ENCODE measurements at regions not wholly inside any gene's neighbourhood (a gene's known extent, or its start where the extent isn't known, plus 50 kb on each side); places are given as distances from the start of the nearest gene placed in this dataset.
"Not testable (repeated sequence)": the region's sequence is repeated elsewhere in the genome, so short reads cannot be mapped to it uniquely, and the experiment has no call there.

GRCh38 chr18:1542230-1542774, 637.6 kb downstream of the ADCYAP1 start:
- Mint-ChIP-seq H3K27me3 (ENCODE audit: low read depth in 3 of 3) (peaks cover 0 to 2% (median 2%) of the 10 kb centered on the region in 3 donors), H3K4me3 (no peak overlapping the region), H3K27ac (no peak overlapping the region), H3K36me3 (no peaks in the 10 kb centered on the region), H3K9me3 (peaks cover 0 to 13% (median 6%) of the 10 kb centered on the region in 6 donors), H3K4me1 (no peaks in the 10 kb centered on the region)
- no peak for DNase-seq

- Mint-ChIP-seq H3K4me3 (no peak overlapping the region), H3K4me1 (no peaks in the 10 kb centered on the region), H3K27ac (no peak overlapping the region), H3K36me3 (no peaks in the 10 kb centered on the region), H3K9me3 (peaks cover 0 to 17% (median 8%) of the 10 kb centered on the region in 6 donors), H3K27me3 (ENCODE audit: low read depth in 3 of 3) (peaks cover 0 to 2% (median 2%) of the 10 kb centered on the region in 3 donors)
- no peak for DNase-seq
Measured at GRCh38 chr18:1544016-1544415, 639.3 kb downstream of the ADCYAP1 start.

DNA sequence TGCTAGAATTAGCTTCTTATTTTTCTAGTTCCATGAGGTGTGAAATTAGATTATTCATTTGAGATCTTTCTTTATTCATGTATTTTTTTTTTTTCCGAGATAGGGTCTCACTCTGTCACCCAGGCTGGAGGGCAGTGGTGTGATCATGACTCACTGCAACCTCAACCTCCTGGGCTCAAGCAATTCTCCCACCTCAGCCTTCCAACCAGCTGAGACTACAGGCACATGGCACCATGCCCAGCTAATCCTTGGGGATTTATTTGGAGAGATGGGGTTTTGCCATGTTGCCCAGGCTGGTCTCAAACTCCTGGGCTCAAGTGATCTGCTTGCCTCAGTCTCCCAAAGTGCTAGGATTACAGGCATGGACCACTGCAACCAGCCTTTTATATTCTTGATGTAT, 653.0 kb downstream of the ADCYAP1 start:
- not testable (repeated sequence) for H3K27me3 Mint-ChIP-seq (ENCODE audit: low read depth in 3 of 3); H3K36me3 Mint-ChIP-seq; H3K27ac Mint-ChIP-seq; DNase-seq; H3K4me3 Mint-ChIP-seq; H3K4me1 Mint-ChIP-seq
- H3K9me3 Mint-ChIP-seq: peaks cover 3 to 12% (median 7%) of the 10 kb centered on the region in 6 donors

- no peak overlapping the region for H3K4me3 Mint-ChIP-seq
- DNase-seq: no peak
- no peaks in the 10 kb centered on the region for H3K36me3 Mint-ChIP-seq
- H3K4me1 Mint-ChIP-seq: no peaks in the 10 kb centered on the region
- peaks cover 3 to 18% (median 7%) of the 10 kb centered on the region in 6 donors for H3K9me3 Mint-ChIP-seq
- H3K27ac Mint-ChIP-seq: no peak overlapping the region
- peaks cover 0 to 3% (median 2%) of the 10 kb centered on the region in 3 donors for H3K27me3 Mint-ChIP-seq (ENCODE audit: low read depth in 3 of 3)
Measured at GRCh38 chr18:1559563-1559962, 654.9 kb downstream of the ADCYAP1 start.

DNA sequence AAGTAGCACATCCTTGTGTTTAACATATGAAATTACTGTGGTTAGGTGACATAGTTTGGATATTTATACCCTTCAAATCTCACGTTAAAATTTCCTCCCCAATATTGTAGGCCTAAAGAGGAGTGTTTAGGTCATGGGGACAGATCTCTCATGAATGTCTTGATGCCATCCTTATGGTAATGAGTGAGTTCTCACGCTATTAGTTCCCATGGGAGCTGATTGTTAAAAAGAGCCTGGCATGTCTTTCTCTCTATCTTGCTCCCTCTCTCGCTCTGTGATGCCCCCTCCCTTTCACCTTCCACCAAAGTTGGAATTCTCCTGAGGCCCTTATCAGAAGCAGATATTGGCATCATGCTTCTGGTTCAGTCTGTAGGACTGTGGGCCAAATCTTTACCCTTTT, 660.1 kb downstream of the ADCYAP1 start:
- Mint-ChIP-seq H3K4me1 (no peaks in the 10 kb centered on the region), H3K4me3 (no peak overlapping the region), H3K36me3 (no peaks in the 10 kb centered on the region), H3K27me3 (ENCODE audit: low read depth in 3 of 3) (peaks cover 0 to 3% (median 2%) of the 10 kb centered on the region in 3 donors), H3K9me3 (peaks cover 0 to 8% (median under 1%) of the 10 kb centered on the region in 6 donors), H3K27ac (no peak overlapping the region)
- DNase-seq: no peak

DNA sequence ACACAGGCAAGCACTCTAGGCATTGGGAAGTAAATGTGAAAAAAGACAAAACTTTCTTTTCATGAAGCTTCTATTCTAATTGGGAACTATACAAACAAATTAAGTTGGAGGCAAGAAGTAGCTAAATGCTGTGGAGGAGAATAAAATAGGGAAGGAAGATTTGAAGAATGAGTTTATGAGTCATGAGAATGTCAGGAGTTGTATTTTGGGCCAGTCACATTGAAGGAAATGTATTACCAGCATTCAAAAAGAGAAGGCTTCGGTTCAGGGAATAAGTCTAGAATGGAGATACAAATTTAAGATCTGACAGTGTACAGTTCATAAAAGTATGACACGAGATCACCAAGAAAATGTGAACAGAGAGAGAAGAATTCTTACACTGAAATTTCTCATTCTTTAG, 666.5 kb downstream of the ADCYAP1 start:
- no peak for DNase-seq
- Mint-ChIP-seq H3K36me3 (no peaks in the 10 kb centered on the region), H3K4me1 (no peaks in the 10 kb centered on the region), H3K27me3 (ENCODE audit: low read depth in 3 of 3) (peaks cover 0 to 1% (median 0%) of the 10 kb centered on the region in 3 donors), H3K4me3 (no peak overlapping the region), H3K27ac (no peak overlapping the region), H3K9me3 (peaks cover 0 to 6% (median 2%) of the 10 kb centered on the region in 6 donors)

GRCh38 chr18:1573732-1574131, 669.1 kb downstream of the ADCYAP1 start:
- Mint-ChIP-seq H3K27ac (no peak overlapping the region), H3K36me3 (no peaks in the 10 kb centered on the region), H3K4me1 (no peaks in the 10 kb centered on the region), H3K4me3 (no peak overlapping the region), H3K9me3 (peaks cover 0 to 6% (median under 1%) of the 10 kb centered on the region in 6 donors), H3K27me3 (ENCODE audit: low read depth in 3 of 3) (peaks cover 0 to 1% (median 0%) of the 10 kb centered on the region in 3 donors)
- no peak for DNase-seq

- H3K4me3 Mint-ChIP-seq: no peak overlapping the region
- no peaks in the 10 kb centered on the region for H3K4me1 Mint-ChIP-seq
- no peak overlapping the region for H3K27ac Mint-ChIP-seq
- H3K36me3 Mint-ChIP-seq: no peaks in the 10 kb centered on the region
- H3K27me3 Mint-ChIP-seq (ENCODE audit: low read depth in 3 of 3): peaks cover 0 to 1% (median 0%) of the 10 kb centered on the region in 3 donors
- DNase-seq: no peak
- peaks cover 0 to 6% (median under 1%) of the 10 kb centered on the region in 6 donors for H3K9me3 Mint-ChIP-seq
Measured at GRCh38 chr18:1575084-1575483, 670.4 kb downstream of the ADCYAP1 start.

DNA sequence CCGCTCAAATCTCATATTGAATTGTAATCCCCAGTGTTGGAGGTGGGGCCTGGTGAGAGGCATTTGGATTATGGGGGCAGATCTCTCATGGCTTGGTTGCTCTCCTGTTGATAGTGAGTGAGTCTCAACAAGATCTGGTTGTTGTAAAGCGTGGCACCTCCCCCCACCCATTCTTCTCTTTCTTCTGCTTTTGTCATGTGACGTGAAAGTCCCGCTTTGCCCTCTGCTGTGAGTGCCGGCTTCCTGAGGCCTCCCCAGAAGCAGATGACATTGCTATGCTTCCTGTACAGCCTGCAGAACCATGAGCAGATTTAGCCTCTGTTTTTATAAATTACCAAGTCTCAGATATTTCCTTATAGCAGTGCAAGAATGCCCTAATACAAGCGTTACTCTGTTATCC, 673.8 kb downstream of the ADCYAP1 start:
- H3K27me3 Mint-ChIP-seq (ENCODE audit: low read depth in 3 of 3): no peaks in the 10 kb centered on the region
- H3K36me3 Mint-ChIP-seq: no peaks in the 10 kb centered on the region
- peaks cover 0 to 6% (median 2%) of the 10 kb centered on the region in 6 donors for H3K9me3 Mint-ChIP-seq
- no peak for DNase-seq
- no peak overlapping the region for H3K27ac Mint-ChIP-seq
- no peaks in the 10 kb centered on the region for H3K4me1 Mint-ChIP-seq
- H3K4me3 Mint-ChIP-seq: no peak overlapping the region

DNA sequence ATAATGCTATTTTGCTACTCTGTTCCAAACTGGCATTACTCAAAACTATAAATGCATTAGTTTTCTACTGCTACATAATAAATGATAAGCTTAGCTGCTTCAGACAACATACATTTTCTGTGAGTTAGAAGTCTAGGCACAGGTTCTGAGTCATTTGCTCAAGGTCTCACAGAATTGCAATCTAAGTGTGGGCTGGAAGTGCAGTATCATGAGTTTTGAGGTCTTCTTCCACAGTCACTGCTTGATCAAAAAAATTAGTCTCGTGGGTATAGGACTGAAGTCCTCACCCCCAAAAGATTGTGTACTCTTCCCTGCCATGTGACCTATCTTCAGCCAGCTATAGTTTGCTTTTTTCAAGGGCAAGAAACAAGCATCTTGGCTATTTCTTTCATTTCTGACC, 676.9 kb downstream of the ADCYAP1 start:
- no peaks in the 10 kb centered on the region for H3K36me3 Mint-ChIP-seq
- DNase-seq: no peak
- no peaks in the 10 kb centered on the region for H3K4me1 Mint-ChIP-seq
- H3K27ac Mint-ChIP-seq: no peak overlapping the region
- H3K4me3 Mint-ChIP-seq: no peak overlapping the region
- no peaks in the 10 kb centered on the region for H3K27me3 Mint-ChIP-seq (ENCODE audit: low read depth in 3 of 3)
- peaks cover 0 to 4% (median 0%) of the 10 kb centered on the region in 6 donors for H3K9me3 Mint-ChIP-seq

DNA sequence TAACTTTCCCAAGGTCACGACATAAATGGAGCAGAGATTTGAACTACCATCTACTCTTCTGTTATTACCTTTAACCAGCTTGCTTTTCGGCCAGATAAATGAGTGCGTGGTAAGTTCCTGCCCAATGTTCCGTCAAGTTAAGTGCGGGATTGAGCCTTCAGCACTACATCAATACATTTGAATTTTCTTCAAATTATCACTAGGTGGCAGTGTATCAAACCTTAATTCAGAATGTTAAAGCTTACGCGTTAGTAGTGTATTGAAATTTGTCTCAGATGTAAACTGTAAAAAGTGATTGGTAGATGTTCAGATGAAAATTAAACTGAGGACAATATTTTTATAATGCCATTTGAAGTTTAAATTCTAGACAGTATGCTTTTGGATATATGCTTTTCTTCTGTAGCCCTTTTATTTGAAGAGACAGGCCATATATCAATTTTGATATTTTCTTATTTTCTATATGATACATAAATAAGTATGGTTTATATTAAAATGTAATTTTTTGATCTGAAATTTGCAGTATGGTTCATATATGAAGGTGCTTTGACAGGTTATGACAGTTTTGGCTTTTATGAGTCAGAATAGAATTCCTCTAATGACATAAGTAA, 681.3 kb downstream of the ADCYAP1 start:
- no peaks in the 10 kb centered on the region for H3K36me3 Mint-ChIP-seq
- no peaks in the 10 kb centered on the region for H3K27me3 Mint-ChIP-seq (ENCODE audit: low read depth in 3 of 3)
- H3K27ac Mint-ChIP-seq: no peak overlapping the region
- H3K4me1 Mint-ChIP-seq: no peaks in the 10 kb centered on the region
- DNase-seq: no peak
- no peak overlapping the region for H3K4me3 Mint-ChIP-seq
- peaks cover 0 to 4% (median 0%) of the 10 kb centered on the region in 6 donors for H3K9me3 Mint-ChIP-seq

DNA sequence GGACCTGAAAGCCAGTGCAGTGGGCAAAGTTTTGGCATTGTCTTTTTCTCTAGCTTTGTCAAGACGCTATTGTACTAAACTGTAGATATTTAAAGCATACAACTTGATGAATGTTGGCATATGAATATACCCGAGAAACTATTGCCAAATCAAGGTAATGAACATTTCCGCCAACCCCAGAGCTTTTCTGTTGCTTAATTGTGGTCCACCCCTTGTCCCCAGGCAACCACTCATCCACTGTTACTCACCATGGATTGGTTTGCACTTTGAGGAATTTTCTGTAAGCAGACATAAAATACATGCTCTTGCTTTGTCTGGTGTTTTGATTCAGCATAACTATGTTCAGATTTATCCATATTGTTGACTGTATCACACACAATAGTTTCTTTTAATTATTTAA, 688.4 kb downstream of the ADCYAP1 start:
- Mint-ChIP-seq H3K9me3 (no peaks in the 10 kb centered on the region), H3K4me3 (no peak overlapping the region), H3K27me3 (ENCODE audit: low read depth in 3 of 3) (no peaks in the 10 kb centered on the region), H3K36me3 (no peaks in the 10 kb centered on the region), H3K27ac (no peak overlapping the region), H3K4me1 (no peaks in the 10 kb centered on the region)
- no peak for DNase-seq

GRCh38 chr18:1595195-1595594, 690.5 kb downstream of the ADCYAP1 start:
- DNase-seq: no peak
- Mint-ChIP-seq H3K27ac (no peak overlapping the region), H3K4me3 (no peak overlapping the region), H3K36me3 (no peaks in the 10 kb centered on the region), H3K4me1 (no peaks in the 10 kb centered on the region), H3K27me3 (ENCODE audit: low read depth in 3 of 3) (no peaks in the 10 kb centered on the region), H3K9me3 (no peaks in the 10 kb centered on the region)

DNA sequence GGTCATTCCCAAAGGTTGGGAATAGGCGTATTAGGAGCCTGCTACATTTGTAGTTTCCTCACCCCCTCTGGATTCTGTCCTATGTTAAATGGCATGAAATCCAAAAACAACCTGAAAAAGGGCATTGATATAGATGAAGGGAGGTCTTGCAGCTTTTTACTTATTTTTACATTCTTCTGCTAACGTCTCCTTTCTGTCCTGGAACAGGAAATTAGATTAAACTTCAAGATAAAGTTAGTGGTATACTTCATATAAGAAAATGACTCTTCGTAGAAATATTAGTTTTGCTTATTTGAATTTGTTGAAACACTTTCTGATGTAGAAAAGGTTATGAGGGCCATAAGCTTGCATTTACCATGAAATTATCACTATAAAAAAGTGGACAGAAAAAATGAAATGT, 694.5 kb downstream of the ADCYAP1 start:
- H3K9me3 Mint-ChIP-seq: peaks cover 0 to 4% (median 2%) of the 10 kb centered on the region in 6 donors
- no peak overlapping the region for H3K27ac Mint-ChIP-seq
- DNase-seq: no peak
- peaks cover 0 to 2% (median 2%) of the 10 kb centered on the region in 3 donors for H3K27me3 Mint-ChIP-seq (ENCODE audit: low read depth in 3 of 3)
- no peaks in the 10 kb centered on the region for H3K4me1 Mint-ChIP-seq
- H3K36me3 Mint-ChIP-seq: no peaks in the 10 kb centered on the region
- H3K4me3 Mint-ChIP-seq: no peak overlapping the region

DNA sequence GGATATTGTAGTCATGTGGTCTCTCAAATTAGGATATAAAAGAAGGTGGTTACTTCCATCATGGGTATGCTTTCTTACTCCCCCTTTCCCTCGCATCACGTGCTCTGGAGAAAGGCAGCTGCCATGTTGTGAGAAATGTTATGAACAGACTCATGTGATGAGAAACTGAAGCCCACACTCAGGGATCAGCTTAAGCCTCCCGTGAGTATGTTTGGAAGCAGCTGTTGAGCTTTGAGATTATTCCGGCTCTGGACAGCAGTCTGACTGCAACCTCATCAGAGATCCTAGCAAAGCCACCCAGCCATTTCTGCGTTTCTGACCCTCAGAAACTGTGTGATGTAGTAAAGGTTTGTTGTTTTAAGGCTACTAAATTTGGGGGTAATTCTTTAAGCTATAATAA, 700.1 kb downstream of the ADCYAP1 start:
- Mint-ChIP-seq H3K27me3 (ENCODE audit: low read depth in 3 of 3) (peaks cover 0 to 2% (median 2%) of the 10 kb centered on the region in 3 donors), H3K9me3 (peaks cover 2 to 6% (median 5%) of the 10 kb centered on the region in 6 donors), H3K27ac (no peak overlapping the region), H3K4me1 (no peaks in the 10 kb centered on the region), H3K36me3 (no peaks in the 10 kb centered on the region), H3K4me3 (no peak overlapping the region)
- no peak for DNase-seq

Data from immature natural killer cell (primary cell).